NCI-H446 treated with DMSO at 0.1 percent for 48 hours (cell line): ENCODE measurements at regions not wholly inside any gene's neighbourhood (a gene's known extent, or its start where the extent isn't known, plus 50 kb on each side); places are given as distances from the start of the nearest gene placed in this dataset.
A peak's percentile ranks its signal among the peaks of the same experiment; 100 is the strongest.

Experiments used
- DNase-seq: peaks from one replicate; lab custom pipeline; 2025; lab: John Stamatoyannopoulos, UW

DNA sequence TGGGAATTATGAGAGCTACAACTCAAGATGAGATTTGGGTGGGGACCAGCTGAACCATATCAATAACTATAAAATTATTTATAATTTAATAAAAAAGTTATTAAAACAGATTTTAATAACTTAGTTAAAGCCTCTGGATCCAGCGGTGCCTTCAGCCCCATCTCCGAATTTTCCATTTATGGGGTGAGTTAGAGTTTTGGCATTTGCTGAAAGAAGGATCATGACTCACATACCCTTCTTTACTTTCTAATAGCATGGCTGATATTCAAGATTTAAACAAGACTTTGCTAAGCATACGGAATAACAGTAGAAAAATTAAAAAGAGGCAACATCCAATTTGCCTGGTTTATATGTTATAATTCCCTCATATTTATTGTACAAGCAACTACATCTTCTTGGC lies 94.5 kb downstream of the RDH14 start:
- no peak for DNase-seq

DNA sequence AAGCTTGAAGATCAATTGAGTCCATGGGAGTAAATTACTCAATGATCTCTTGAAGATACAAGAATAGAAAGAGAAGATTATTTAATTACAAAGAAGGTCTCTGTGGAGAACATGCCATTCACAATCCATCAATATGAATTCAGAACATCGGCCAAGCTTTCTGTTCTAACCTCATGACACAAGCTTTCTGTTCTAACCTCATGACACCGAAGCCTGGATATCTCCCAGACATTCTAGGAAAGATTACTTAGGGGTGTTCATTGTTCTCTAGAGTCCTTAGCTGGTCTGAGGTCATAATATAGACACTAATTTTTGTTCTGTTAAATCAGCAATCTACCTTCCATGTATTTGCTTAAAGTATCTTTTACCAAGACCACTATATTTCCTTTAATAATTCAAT lies 95.5 kb downstream of the RDH14 start:
- DNase-seq: no peak

DNA sequence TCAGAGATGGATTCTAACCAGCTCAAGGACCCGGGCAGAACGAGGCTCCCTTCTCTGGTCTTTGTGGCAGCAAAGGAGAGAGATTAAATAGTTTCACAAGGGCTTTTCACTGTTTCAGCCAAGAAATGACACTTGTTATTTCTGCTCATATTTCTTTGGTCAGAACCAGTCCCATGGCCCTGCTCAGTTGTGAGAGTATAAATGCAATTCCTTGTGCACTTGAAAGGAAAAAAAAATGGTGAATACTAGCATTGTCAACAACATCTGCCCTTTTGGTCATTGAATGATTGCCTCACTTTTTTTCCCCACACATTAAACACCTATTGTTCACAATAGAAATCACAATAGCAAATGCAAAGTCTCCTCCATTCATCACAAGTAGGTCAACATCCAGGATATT lies 104.4 kb downstream of the RDH14 start:
- no peak for DNase-seq

DNA sequence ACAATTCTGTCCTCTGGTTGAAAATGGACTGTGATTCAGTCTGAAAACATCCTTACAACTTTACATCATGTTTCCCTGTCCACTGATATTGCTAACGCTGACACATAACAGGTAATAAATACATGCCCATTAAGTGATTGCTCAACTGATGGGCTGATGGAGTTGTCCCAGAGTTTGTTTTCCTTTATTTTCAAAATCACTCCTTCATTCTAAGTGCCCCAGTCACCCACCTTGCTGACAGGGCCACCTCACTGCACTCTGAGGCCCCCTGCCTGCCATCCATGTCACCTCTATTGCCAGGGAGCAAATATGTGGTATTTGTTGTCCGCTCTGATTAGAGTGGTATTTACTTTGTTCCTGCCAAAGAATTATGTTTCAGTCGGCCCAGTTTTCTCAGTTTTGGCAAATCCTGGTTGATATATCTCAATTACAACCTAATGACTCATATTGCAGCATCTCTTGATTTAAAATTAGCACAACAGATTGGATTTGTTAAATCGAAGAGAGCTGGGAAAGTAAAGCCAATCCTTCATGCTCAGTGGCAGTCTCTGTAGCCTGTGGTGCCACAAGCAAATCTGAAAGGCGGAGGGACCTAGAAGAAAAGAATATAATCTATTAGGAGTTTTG lies 105.1 kb downstream of the RDH14 start:
- peak; percentile 37 for DNase-seq

DNA sequence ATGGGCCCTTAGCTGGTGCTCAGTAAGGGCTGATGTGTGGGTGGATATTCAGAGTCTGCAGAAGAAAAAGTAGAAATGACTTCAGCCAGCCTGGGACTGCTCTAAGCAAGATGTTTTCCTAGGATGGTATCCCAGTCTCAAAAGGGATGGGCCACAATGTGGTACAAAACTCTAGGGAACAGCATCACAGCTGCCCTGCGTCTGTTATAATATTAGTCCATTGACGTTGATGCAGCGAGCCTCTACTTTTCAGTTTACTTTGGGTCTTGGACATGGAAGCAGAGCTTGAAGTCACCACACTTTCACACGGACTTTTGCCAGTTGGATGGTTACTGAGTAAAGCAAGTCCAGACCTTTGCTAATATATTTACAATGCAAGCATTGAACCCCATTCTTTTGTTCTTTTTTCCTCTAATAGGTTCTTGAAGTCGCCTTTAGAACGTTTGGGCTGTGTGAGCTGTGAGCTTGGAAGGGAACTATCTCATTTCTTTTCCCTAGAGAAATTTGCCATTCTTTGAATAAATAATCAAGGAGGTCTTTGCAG lies 105.7 kb downstream of the RDH14 start:
- DNase-seq: no peak

DNA sequence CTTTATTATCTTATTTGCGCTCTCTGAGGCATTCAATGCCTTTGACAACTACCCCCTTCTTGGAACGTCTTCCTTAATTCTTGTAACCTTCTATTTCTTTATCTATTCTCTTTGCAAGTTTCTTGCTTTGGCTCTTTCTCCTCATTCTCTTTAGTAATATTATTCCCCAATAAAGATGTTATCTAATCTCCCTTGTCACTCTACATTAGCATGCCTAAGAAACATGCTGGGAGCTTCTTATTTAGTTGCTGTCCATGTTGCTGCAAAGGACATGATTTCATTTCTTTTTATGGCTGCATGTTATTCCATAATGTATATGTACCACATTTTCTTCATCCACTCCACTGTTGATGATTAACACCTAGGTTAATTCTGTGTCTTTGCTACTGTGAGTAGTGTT lies 113.7 kb downstream of the RDH14 start:
- DNase-seq: no peak

DNA sequence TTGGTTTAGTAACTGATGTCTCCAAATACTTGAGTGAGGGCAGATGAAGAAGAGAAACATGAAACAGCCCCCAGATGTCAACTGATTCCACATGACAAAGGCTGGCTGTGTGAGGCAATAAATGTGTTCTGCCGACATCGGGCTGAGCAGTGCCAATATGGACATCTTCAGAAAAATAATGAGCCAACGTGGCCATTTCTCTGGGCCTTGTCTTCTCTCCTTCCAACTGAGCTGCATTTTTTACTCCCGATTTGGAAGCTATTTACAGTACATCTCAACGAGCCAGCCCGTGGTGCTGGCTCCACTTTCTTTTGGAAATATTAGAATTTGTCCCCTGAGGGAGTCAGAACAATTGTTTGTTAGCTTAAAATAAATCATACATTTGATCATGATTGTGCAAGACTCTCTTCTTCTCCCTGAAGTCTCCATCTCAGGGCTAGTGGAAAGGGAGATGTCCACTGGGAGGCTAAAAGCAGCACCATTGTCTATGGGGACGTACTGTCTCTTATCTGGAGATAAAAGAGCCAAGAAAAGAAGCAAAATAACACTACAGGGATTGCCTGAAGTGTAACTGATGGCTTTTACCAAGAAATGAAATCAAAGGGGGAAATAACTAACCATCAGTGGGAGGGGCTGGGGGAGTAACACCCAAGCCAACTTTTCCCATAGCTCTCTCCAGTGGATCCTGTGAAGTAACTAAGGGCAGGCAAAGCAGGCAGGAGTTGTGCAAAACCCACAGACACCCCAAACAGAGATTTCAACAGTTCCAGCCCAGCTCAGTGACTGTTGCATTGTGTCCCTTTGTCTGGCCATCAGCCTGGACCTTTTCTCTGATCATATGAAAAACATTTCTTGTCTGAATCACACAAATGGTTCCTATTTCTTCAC lies 114.8 kb downstream of the RDH14 start:
- DNase-seq: peak; percentile 53

DNA sequence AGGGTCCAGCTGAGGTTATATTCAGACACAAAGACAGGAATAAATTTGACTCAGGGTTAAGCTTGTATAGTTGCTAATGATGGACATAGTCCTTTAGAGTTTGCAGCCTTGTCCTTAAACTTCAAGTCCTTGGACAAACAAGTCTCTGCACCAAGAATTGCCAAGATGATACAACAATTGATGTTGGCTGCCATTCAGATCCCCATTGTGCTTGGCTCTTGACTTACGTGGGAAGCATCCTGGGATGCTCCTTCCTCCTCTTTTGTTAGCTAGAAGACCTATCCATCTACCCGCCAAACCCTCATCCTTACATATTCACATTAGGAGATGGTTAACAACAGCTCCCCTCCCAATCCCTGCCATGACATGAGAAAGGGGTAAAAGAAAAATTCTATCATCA lies 115.6 kb downstream of the RDH14 start:
- DNase-seq: no peak

DNA sequence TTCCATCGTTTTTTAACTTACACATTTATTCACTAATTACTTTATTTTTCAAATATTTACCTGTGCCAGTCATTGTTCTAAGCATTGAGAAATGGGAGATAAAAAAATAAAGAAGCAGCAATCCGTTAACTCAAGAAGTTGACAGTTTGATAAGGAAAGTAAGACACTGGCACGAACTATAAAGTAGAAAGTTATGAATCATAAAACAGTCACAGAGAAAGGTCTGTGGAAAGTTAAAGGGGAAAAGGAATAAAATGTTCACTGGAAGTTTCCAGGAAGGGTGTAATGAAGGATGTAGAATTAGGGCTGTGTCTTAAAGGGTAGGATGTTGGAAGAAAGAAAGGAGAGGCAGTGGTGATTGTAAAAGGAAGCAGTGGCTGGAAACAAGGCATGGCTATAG lies 118.9 kb downstream of the RDH14 start:
- DNase-seq: no peak

DNA sequence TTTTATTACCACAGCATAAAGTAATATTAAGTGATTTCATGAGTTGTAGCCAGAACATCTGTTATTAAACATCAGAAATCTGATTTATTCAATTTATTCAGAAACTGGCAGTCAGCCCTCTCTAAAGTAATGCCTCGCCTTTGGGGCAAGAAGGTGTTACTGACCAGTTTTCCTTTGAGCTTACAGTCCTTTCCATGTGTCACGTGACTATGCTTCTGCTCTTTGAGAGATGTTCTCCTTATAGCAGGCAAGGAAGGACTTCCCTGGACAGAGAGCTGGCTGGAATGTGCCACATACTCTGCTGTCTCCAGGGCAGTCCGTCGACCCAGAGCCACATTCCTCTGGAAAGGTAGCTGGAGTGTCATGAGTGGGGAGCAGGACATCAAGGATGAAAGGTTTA lies 119.7 kb downstream of the RDH14 start:
- DNase-seq: no peak

DNA sequence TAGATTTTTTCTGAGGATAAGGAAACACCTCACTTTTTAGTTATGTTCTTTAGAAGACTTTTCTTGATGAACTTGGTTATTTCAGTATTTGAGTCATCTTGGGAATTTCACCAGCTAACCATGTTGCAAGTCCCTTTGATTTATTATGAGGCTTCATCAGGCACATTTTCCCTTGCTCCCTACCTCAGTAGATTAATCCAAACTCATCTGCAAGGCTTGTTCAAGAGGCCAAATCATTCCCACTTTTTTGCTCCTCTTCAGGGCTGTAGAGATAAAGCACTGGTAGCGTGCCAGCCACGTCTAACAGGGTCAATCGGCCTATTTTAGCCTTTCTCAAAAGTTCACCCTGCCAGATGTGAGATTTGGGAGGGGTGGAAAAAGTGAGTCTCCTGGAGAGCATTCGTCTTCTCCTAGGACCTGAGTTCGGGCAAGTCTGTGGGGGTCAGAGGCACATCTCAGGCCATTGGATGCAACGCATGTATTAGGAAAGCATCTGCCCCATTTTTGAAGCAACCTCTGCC lies 120.3 kb downstream of the RDH14 start:
- DNase-seq: no peak

DNA sequence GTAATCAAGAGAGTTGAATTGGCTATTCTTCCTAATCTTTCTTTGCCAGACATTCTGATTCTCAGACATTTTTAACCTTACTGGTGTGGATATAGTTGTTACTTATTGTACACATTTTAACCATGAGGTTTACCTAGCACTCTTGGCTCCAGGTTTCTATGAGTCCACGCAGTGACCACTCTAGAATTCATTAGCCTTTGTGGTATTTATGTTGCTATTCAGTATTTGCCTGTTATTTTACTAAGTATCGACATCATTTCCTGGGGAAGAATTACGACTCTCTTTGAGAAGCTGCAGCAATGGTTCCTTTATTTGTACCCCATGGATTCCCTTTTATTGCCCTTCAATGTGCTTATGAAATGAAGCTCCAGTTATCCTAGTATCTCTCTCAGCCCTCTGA lies 120.7 kb downstream of the RDH14 start:
- no peak for DNase-seq

DNA sequence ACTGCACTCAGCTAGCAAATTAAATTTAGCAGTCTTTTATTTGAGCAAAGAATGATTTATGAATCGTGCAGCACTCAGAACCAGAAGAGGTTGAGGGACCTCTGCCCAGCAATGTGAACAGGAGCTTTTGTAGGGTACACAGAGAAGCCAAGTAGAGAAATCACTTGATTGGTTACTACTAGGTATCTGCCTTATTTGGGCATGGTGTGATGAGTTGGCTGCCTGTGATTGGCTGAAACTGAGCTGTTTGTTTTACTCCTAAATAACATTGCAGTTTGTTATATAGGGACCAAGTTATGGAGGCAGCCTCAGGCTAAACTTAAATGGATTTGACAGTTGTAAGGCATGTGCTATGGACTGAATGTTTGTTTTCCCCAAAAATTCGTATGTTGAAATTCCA lies 122.5 kb downstream of the RDH14 start:
- DNase-seq: no peak

DNA sequence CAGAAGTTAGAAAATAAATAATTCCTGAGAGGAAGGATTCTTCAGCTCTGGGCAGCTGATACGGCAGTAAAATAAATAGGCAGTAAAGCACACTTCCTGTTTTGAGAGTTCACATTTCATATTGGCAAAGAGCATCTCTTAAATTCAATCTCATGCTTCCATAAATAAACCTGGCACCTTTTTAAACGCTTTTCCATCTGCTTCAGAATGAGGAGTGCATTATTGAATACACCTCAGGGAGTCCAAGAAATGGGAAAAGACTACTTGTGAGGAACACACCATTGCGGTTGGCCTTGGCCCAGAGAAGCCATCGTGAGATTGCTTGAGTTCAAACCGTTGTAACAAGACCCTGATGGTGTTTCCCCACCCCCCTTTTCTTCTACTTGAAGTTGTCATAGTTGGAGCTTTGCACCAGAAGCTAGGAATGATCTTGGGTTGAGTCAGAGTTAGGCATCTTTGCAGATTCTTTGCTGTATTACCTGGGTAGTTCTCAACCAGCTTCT lies 123.9 kb downstream of the RDH14 start:
- DNase-seq: no peak

DNA sequence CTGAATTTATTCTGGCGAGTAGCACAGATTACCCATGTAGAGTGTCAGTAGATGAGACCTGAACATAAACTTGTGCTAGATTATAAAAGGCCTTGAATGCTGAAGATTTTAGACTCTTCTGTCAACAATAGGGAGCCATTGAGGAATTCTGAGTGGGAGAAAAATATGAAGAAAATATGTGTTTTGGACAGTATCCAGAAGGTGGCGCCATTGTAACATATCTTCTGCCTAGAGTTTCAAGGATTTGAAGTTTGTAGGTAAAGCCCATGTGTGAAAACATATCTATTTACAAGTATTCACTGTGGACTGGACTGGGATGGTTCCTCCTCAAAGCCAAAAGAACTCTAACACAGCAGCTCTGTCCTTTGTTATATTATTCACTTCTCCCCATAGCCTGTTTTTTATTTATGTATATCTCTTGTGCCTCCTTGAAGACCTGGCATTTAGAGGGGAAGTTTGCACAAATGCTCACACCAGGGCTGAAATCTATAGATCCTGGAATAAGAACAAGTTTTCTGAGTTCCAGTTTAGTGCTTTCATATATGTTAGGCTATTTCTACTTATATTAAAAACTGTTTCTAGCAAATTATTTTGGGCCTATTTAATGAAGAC lies 124.9 kb downstream of the RDH14 start:
- peak; percentile 19 for DNase-seq

DNA sequence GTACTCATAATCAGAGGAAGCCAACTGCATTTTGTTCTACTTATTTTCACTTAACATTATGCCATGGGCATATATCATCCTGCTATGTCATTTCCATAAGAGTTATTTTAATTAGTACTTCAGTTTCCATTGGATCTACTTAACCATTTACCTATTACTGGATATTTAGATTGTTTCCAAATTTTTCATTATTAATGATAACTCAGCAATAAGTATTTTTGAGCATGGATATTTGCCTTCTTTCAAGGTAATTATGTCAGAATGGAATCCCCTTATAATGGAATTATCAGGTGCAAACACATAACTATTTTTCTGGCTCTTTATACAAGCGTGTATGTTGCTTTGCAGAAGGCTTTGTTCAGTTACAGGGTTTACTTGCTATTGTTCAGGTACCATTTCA lies 126.6 kb downstream of the RDH14 start:
- DNase-seq: no peak

DNA sequence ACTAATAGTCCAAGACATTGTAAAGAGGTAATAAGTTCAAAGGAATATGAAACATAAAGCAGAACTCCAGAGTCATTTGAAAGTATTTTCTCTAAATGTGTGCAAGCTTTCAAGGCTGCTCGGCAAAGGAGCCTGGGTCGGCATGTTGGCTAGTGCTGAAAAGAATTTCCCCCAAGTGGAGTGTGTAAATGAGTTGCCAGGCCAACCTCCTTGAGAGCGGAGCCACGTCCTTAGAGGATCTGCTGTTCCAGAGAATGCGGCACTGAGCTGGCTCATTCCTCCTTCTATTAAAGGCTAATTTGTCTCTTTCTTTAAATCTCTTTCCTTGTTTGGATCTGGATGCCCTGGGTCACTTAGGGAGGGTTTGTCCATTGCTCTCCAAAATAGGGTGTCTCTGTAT lies 127.5 kb downstream of the RDH14 start:
- no peak for DNase-seq

DNA sequence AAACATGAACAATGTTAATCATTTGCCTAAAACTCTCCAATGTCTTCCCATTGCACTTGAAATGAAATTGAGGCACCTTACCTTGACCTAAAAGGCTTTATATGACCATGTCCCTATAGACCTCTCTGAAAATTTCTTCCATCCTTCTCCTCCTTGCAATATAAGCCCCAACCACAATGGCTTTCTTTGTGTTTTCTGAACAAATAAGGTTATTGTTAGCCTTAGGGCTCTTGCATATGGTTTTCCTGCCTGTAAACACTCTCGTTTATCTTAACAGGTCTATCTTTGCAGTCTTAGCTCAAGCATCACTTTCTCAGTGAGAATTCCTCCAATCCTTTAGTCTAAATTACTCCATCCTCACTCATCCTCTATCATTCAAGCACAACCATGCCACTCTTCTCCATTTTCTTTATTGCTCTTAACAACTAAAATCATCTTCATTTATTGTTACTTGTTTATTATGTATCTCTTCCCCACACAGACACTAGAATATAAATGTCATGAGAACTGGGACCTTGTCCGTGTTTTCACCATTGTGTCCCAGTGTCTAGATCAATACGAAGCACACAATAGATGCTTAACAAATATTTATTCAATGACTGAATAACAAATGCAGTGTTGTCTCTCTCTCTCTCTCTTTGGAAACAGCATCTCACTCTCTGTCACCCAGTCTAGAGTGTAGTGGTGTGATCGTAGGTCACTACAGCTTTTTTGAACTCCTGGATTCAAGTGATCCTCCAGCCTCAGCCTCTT lies 129.3 kb downstream of the RDH14 start:
- DNase-seq: no peak

DNA sequence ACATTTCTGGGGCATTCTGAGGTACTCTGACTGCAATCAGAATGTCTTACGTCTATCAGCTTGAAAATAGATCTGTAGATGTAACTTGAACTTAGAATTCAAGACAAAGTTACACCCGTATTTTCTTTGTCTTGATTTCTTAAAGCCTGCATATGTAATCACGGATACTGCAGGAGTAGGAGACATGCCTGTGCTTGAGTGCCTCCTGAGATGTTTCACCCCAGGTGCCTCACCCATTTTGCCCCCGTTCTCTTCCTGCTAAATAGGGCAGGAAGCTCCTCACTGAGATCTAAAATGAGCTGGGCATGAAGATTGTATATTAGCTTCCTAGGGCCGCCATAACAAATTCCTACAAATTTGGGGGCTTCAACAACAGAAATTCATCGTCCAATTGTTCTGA lies 131.9 kb downstream of the RDH14 start:
- no peak for DNase-seq

DNA sequence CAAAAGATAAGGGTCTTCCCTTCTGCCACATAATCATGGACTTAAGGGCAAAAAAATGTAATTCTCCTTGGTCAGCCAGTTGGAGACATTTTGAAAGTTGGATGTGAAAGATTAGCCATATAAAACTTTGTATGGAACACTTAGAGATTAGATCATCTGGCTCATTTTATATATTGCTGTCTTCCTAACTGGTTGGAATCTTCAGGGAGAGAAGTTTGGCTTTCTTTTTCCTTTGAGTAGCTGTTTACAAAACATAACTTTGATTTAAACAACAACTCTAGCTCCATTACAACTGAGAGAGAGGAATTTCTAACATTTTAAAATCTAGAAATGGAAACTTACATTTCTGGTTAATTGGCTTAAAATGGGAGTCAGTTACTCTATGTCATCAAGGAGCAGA lies 132.7 kb downstream of the RDH14 start:
- no peak for DNase-seq

DNA sequence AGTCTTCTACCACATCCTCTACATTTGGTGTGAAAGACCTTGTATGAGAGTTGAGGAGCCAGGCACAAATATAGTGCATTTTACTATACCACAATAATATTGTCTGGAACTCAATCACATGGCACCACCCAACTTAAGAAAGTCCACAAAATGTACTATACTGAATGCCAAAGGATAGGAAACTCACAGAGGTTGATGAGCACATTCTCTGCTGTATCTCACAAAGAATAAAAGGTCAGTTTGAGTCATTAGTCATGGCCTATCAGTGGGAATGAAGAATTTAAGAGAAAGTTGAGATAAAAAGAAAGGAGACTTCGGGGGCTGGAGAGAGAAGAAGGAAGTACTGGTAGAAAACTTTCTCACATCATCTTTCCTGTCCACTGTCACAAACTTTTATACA lies 134.3 kb downstream of the RDH14 start:
- DNase-seq: no peak

DNA sequence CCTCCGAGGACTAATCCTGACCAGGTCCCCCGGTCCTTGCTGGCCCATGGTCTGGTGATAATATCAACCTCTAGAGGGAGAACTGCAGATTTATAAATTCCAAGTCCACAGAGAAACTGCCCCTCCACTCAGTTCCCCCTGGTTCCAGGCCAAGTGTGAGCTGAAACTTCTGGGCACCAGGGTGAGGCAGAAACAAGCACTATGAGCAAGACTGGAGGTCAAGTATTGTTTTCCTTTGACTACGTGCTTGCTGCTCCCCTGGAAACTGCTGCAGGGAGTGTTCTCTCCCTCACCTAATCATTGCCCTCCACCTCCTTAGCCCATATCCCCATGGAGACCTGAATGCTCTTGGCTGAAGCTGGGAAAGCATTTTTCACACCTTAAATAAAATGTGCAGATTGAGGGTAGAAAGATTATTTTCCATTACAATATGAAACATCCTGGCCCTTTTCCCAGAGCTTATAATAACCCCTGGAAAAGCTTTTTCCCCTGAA lies 135.2 kb downstream of the RDH14 start:
- DNase-seq: no peak
